A673 (cell line): ENCODE measurements at regions not wholly inside any gene's neighbourhood (a gene's known extent, or its start where the extent isn't known, plus 50 kb on each side); places are given as distances from the start of the nearest gene placed in this dataset.

Source experiments
- EZH2 ChIP-seq: fragments of 200-600 bp; sonication (generic); IDR thresholded peaks from 2 replicates; pipeline ENCODE4 v1.6.1; 2017; ENCODE audit warnings: borderline replicate concordance, low read depth, mild to moderate bottlenecking, mixed read lengths, antibody characterized with exemption, low read length; ENCODE audit not compliant: poor library complexity, severe bottlenecking
- TF ChIP-seq, protein P1 (sequence below): fragments of 300-800, 200-600 bp; sonication (generic); conservative IDR thresholded peaks from 2 replicates; pipeline ENCODE4 v1.5.1; 2017; ENCODE audit warnings: low read depth, mild to moderate bottlenecking, antibody characterized with exemption, low read length, moderate library complexity, mixed read lengths

DNA sequence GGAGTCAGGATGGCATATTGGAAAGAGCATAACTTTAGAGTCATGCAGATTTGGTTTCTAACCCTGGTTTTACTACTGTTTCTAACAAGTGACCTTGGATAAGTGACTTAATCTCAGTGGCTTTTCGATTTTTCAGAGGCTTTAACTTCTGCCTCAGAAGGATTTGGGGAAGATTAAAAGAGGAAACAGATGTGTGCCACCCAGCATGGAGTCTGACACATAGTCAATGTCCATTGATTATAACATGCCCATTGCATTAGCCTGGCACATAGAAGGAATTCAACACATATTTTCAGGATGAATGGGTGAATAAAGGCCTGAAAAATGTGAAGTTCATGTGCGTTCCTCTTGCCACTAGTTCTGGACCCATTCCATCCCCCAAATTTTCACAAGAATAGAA, 438.2 kb downstream of the EPHA4 start:
- TF ChIP-seq, protein P1, sequence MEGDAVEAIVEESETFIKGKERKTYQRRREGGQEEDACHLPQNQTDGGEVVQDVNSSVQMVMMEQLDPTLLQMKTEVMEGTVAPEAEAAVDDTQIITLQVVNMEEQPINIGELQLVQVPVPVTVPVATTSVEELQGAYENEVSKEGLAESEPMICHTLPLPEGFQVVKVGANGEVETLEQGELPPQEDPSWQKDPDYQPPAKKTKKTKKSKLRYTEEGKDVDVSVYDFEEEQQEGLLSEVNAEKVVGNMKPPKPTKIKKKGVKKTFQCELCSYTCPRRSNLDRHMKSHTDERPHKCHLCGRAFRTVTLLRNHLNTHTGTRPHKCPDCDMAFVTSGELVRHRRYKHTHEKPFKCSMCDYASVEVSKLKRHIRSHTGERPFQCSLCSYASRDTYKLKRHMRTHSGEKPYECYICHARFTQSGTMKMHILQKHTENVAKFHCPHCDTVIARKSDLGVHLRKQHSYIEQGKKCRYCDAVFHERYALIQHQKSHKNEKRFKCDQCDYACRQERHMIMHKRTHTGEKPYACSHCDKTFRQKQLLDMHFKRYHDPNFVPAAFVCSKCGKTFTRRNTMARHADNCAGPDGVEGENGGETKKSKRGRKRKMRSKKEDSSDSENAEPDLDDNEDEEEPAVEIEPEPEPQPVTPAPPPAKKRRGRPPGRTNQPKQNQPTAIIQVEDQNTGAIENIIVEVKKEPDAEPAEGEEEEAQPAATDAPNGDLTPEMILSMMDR: no peak
- TF ChIP-seq EZH2: no peak
